ENCODE measurements at regions not wholly inside any gene's neighbourhood (a gene's known extent, or its start where the extent isn't known, plus 50 kb on each side); places are given as distances from the start of the nearest gene placed in this dataset.
A peak's percentile ranks its signal among the peaks of the same experiment; 100 is the strongest.

- Histone ChIP-seq H3K27me3 (ENCODE audit: low read depth) (no peaks in the 10 kb centered on the region), H3K9me3 (no peaks in the 10 kb centered on the region; the same call in 1 of the 2 replicates), H3K4me1 (no peaks in the 10 kb centered on the region), H3K4me3 (no peak overlapping the region), H3K36me3 (replicated peaks) (no peaks in the 10 kb centered on the region)
- DNase-seq (ENCODE audit: low spot score in 2 of 2) = no peak
- in situ Hi-C loops (cut with MboI; ENCODE audit: low sequenced_read_pairs) = no loop called here
These were observed 221.6 kb upstream of the SOX21 start for GRCh38 chr13:94933936-94934335.

DNA sequence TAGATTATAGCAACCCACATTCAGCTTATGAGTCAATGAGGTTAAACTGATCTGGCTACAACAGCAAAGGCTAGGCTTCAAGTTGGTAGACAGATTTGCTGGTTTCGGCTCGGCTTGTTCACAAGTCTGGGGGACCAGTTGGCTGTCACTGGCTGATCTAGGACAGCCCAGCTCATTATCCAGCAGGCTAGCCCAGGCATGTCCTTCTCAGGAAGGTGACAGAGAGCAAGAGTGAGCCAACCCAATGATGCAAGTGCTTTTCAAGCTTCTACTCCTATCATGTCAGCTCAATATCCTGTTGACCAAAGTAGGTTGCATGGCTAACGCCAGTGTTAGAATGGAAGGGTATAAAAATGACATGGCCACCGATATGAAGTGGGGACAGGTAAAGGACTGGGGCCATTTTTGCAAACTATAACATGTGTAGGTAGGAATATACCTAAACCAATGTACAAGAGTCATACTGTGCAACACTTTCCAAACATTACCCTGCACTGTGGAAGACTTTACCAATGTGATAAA, 220.9 kb upstream of the SOX21 start:
- in situ Hi-C loops (cut with MboI; ENCODE audit: low sequenced_read_pairs) = no loop called here
- H3K4me1 ChIP-seq = no peaks in the 10 kb centered on the region
- DNase-seq (ENCODE audit: low spot score in 2 of 2) = no peak
- H3K36me3 ChIP-seq (replicated peaks) = no peaks in the 10 kb centered on the region
- H3K9me3 ChIP-seq = no peaks in the 10 kb centered on the region; the same call in 1 of the 2 replicates
- no peak overlapping the region for H3K4me3 ChIP-seq
- H3K27me3 ChIP-seq (ENCODE audit: low read depth) = no peaks in the 10 kb centered on the region

GRCh38 chr13:94928127-94928775, 215.9 kb upstream of the SOX21 start:
- H3K36me3 ChIP-seq (replicated peaks) = no peaks in the 10 kb centered on the region
- in situ Hi-C loops (cut with MboI; ENCODE audit: low sequenced_read_pairs) = no loop called here
- no peaks in the 10 kb centered on the region for H3K9me3 ChIP-seq
- DNase-seq (ENCODE audit: low spot score in 2 of 2) = no peak
- H3K4me1 ChIP-seq = no peaks in the 10 kb centered on the region
- no peaks in the 10 kb centered on the region for H3K27me3 ChIP-seq (ENCODE audit: low read depth)
- H3K4me3 ChIP-seq = no peak overlapping the region

GRCh38 chr13:94925263-94925662, 212.9 kb upstream of the SOX21 start:
- H3K27me3 ChIP-seq (ENCODE audit: low read depth) = no peaks in the 10 kb centered on the region
- in situ Hi-C loops (cut with MboI; ENCODE audit: low sequenced_read_pairs) = no loop called here
- no peaks in the 10 kb centered on the region; the same call in 1 of the 2 replicates for H3K4me1 ChIP-seq

DNA sequence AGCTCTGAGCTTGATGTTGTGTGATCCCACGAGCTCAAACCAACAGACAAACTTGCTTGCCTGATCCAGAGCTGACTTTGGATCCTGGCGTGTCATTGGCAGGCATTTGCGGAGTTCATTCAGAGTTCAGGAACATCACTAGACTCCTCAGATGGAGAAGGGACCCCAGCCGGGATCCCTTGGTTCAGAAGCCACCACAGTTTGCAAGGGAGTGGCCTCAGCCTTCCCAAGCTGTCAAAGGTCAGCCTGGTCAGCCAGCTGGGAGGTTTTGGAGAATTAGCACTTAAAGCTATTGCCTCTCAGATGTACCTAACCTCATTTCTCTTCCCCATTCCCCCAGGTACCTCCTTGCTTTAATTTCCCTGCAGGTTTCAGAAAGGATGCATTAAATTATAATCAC, 208.8 kb upstream of the SOX21 start:
- in situ Hi-C loops (cut with MboI; ENCODE audit: low sequenced_read_pairs) = no loop called here

More at GRCh38 chr13:94925263-94925662, 212.9 kb upstream of the SOX21 start:
- no peaks in the 10 kb centered on the region for H3K9me3 ChIP-seq
- no peaks in the 10 kb centered on the region for H3K36me3 ChIP-seq (replicated peaks)
- no peak for DNase-seq (ENCODE audit: low spot score in 2 of 2)
- no peak overlapping the region for H3K4me3 ChIP-seq

DNA sequence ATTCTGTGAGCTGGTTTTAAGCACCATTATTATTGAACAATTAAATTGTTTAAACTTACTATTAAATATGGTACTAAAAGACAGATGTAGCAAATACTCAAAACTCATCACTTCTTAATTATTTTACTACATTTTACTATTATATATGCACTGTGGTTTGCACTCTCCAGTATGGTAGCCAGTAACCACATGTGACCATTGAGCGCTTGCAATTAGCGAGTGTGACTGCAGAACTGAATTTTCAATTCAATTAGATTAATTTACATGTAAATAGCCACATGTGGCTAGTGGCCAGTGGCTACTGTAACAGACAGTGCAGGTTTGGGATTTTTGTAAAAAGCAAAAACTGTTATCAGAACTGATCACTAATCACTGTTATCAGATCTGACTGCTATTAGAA, 208.2 kb upstream of the SOX21 start:
- Histone ChIP-seq H3K4me1 (no peaks in the 10 kb centered on the region; the same call in 1 of the 2 replicates), H3K9me3 (no peaks in the 10 kb centered on the region), H3K4me3 (no peak overlapping the region), H3K36me3 (replicated peaks) (no peaks in the 10 kb centered on the region), H3K27me3 (ENCODE audit: low read depth) (no peaks in the 10 kb centered on the region)
- no peak for DNase-seq (ENCODE audit: low spot score in 2 of 2)
- in situ Hi-C loops (cut with MboI; ENCODE audit: low sequenced_read_pairs) = no loop called here

More for the DNA sequence above, 208.8 kb upstream of the SOX21 start:
- no peak overlapping the region for H3K4me3 ChIP-seq
- H3K9me3 ChIP-seq = no peaks in the 10 kb centered on the region
- no peaks in the 10 kb centered on the region for H3K27me3 ChIP-seq (ENCODE audit: low read depth)
- no peaks in the 10 kb centered on the region for H3K36me3 ChIP-seq (replicated peaks)
- H3K4me1 ChIP-seq = no peaks in the 10 kb centered on the region; the same call in 1 of the 2 replicates
- no peak for DNase-seq (ENCODE audit: low spot score in 2 of 2)

GRCh38 chr13:94917824-94918223, 205.5 kb upstream of the SOX21 start:
- Histone ChIP-seq H3K36me3 (replicated peaks) (no peaks in the 10 kb centered on the region), H3K9me3 (no peaks in the 10 kb centered on the region), H3K27me3 (ENCODE audit: low read depth) (no peaks in the 10 kb centered on the region), H3K4me3 (no peak overlapping the region), H3K4me1 (no peaks in the 10 kb centered on the region; the same call in 1 of the 2 replicates)
- peak in 1 of 2 experiments; percentile 20 for DNase-seq (ENCODE audit: low spot score in 2 of 2)
- in situ Hi-C loops (cut with MboI; ENCODE audit: low sequenced_read_pairs) = no loop called here

DNA sequence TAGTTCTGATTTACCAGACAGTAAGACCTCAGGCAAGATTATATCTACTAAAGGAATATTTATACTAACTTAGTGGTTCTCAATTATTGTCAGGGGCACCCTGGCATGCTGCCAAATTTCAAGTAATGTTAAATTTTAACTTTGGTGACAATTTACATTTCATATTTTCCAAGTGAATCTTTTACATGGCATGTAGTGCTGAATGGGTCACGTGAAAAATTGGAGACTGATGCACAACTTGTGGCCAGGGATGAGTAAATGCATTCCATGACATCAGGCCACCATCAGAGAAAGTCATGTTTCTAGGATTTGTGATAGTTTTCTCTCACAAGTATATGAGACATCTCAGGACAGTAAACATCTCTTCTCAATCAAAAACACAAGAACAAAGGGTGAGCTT, 202.6 kb upstream of the SOX21 start:
- DNase-seq (ENCODE audit: low spot score in 2 of 2) = no peak
- H3K36me3 ChIP-seq (replicated peaks) = no peaks in the 10 kb centered on the region

DNA sequence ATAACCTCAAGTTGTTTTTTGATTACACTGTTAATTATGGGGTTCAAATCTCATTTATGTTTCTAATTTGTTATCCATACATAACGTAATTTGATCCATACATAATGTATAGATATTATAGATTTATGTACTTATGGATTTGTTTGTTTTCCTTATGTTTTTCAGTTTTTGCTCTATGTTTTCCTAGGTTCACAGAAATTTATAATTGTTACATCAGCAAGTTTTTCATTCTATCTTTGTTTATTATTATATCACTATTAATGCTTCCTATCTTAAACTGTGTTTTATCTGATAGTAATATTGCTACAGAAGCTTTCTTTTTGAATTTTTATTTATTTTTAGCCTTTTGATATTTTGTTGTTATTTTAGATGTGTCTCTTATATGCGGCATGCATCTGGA, 194.3 kb upstream of the SOX21 start:
- Histone ChIP-seq H3K9me3 (no peaks in the 10 kb centered on the region), H3K4me3 (no peak overlapping the region), H3K4me1 (no peaks in the 10 kb centered on the region), H3K27me3 (ENCODE audit: low read depth) (peaks cover 11% of the 10 kb centered on the region), H3K36me3 (replicated peaks) (no peaks in the 10 kb centered on the region)
- DNase-seq (ENCODE audit: low spot score in 2 of 2) = no peak
- in situ Hi-C loops (cut with MboI; ENCODE audit: low sequenced_read_pairs) = no loop called here

More for the DNA sequence above, 202.6 kb upstream of the SOX21 start:
- no peaks in the 10 kb centered on the region for H3K4me1 ChIP-seq
- peaks cover 11% of the 10 kb centered on the region; the same call in 1 of the 2 replicates for H3K27me3 ChIP-seq (ENCODE audit: low read depth)
- in situ Hi-C loops (cut with MboI; ENCODE audit: low sequenced_read_pairs) = no loop called here
- no peak overlapping the region for H3K4me3 ChIP-seq
- no peaks in the 10 kb centered on the region for H3K9me3 ChIP-seq

DNA sequence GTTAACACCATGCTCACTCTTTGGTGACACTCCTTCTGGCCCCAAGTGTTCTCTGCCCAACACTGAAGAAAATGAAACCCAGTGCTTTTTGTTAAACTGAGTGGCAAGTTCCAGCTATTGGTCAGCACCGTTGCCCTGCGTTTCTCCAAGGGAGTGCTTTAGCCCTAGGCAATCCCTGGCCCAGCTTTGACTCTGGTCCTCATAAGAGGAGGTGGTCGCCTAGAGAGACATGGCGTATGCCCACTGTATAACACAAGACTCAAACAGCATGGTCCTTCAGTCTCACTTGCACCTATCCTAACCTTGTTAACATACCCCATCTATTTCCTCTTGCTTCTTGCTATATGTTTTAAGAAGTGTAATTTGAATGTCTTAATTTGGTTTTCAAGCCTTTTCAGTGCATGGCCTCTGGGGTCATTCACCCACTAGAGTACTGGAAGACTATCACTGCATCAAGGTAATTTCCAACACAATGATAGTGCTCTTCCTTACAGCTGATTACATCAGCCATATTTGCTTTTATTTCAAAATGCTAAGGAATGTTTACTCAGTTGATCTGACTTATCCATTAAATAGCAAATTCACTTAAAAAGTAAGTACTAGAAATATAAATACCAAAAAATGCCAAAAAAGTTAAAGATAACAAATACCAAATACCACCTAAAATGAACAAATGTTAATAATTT, 190.5 kb upstream of the SOX21 start:
- Histone ChIP-seq H3K4me1 (no peaks in the 10 kb centered on the region), H3K4me3 (no peak overlapping the region), H3K9me3 (no peaks in the 10 kb centered on the region), H3K36me3 (replicated peaks) (no peaks in the 10 kb centered on the region), H3K27me3 (ENCODE audit: low read depth) (no peaks in the 10 kb centered on the region; the same call in none of the 2 replicates)
- in situ Hi-C loops (cut with MboI; ENCODE audit: low sequenced_read_pairs) = no loop called here
- no peak for DNase-seq (ENCODE audit: low spot score in 2 of 2)

DNA sequence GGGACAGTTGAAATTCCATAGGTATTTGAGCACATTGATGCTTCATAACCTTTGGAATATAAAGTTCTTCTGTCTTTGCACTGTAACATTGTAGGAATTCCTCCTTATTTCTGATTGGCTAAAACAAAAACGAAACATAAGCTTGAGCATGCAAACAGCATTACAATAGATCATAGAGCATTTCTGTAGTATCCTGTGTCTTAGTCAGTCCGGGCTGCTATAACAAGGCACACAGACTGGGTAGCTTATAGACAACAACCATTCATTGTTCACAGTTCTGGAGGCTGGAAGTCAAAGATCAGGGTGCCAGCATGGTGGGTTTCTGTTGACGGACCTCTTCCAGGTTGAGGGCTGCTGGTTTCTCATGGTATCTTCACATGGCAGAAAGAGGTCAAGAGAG, 188.7 kb upstream of the SOX21 start:
- Histone ChIP-seq H3K36me3 (replicated peaks) (no peaks in the 10 kb centered on the region), H3K9me3 (no peaks in the 10 kb centered on the region), H3K4me3 (no peak overlapping the region), H3K27me3 (ENCODE audit: low read depth) (no peaks in the 10 kb centered on the region; the same call in 1 of the 2 replicates), H3K4me1 (no peaks in the 10 kb centered on the region)
- in situ Hi-C loops (cut with MboI; ENCODE audit: low sequenced_read_pairs) = no loop called here
- DNase-seq (ENCODE audit: low spot score in 2 of 2) = no peak

DNA sequence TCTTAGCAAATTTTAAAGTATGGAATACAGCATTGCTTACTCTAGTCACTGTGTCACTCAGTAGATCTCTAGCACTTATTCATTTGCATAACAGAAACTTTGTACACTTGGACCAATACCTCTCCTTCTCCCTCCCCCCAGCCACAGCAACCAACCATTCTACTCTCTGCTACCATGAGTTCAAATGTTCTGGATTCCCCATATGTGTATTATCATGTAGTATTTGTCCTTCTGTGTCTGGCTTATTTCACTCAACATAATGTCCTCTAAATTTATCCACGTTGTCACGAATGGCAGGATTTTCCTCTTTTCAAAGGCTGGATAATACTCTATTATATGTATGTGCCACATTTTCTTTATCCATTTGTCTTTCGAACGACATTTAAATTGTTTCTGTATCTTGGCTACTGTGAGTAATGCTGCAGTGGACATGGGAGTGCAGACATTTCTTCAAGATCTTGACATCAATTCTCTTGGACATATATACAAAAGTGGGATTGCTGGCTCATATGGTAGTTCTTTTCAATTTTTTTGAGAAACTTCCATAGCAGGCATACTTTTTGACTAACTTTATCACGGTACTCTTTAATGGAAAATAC, 184.5 kb upstream of the SOX21 start:
- no peak overlapping the region for H3K4me3 ChIP-seq
- H3K36me3 ChIP-seq (replicated peaks) = no peaks in the 10 kb centered on the region
- H3K27me3 ChIP-seq (ENCODE audit: low read depth) = no peaks in the 10 kb centered on the region
- no peaks in the 10 kb centered on the region for H3K4me1 ChIP-seq
- in situ Hi-C loops (cut with MboI; ENCODE audit: low sequenced_read_pairs) = no loop called here
- DNase-seq (ENCODE audit: low spot score in 2 of 2) = no peak
- no peaks in the 10 kb centered on the region for H3K9me3 ChIP-seq

GRCh38 chr13:94896238-94896637, 183.9 kb upstream of the SOX21 start:
- no peak for DNase-seq (ENCODE audit: low spot score in 2 of 2)
- Histone ChIP-seq H3K9me3 (no peaks in the 10 kb centered on the region), H3K27me3 (ENCODE audit: low read depth) (no peaks in the 10 kb centered on the region), H3K4me3 (no peak overlapping the region), H3K36me3 (replicated peaks) (no peaks in the 10 kb centered on the region), H3K4me1 (no peaks in the 10 kb centered on the region)
- in situ Hi-C loops (cut with MboI; ENCODE audit: low sequenced_read_pairs) = no loop called here

GRCh38 chr13:94886191-94886590, 173.8 kb upstream of the SOX21 start:
- in situ Hi-C loops (cut with MboI; ENCODE audit: low sequenced_read_pairs) = no loop called here

More at GRCh38 chr13:94886191-94886590, 173.8 kb upstream of the SOX21 start:
- no peak overlapping the region for H3K4me3 ChIP-seq
- no peaks in the 10 kb centered on the region for H3K27me3 ChIP-seq (ENCODE audit: low read depth)
- no peaks in the 10 kb centered on the region for H3K4me1 ChIP-seq
- no peaks in the 10 kb centered on the region for H3K9me3 ChIP-seq
- H3K36me3 ChIP-seq (replicated peaks) = no peaks in the 10 kb centered on the region
- no peak for DNase-seq (ENCODE audit: low spot score in 2 of 2)

Data from HAP-1 (cell line).